AG10803 (cell line): ENCODE measurements at regions not wholly inside any gene's neighbourhood (a gene's known extent, or its start where the extent isn't known, plus 50 kb on each side); places are given as distances from the start of the nearest gene placed in this dataset.

Experiments used
- DNase-seq: peaks from one replicate; pipeline ENCODE4 v3.0.0; 2010; ENCODE audit warnings: low read depth
- H3K4me3 ChIP-seq: 2 replicates; pipeline ENCODE4 v1.5.1; 2011; ENCODE audit warnings: mild to moderate bottlenecking, low read length, control low read depth
- CTCF ChIP-seq: conservative IDR thresholded peaks from 2 replicates; pipeline ENCODE4 v1.5.1; 2011; ENCODE audit warnings: mild to moderate bottlenecking, low read length, control low read depth, inconsistent platforms

GRCh38 chr21:41008351-41008750 lies 159.6 kb upstream of the BACE2 start:
- no peak overlapping the region for H3K4me3 ChIP-seq
- DNase-seq, result no peak
- TF ChIP-seq CTCF, result no peak

- H3K4me3 ChIP-seq, result no peak overlapping the region
- DNase-seq, result no peak
- TF ChIP-seq CTCF, result no peak
These were observed 159.0 kb upstream of the BACE2 start for GRCh38 chr21:41008974-41009373.

GRCh38 chr21:41009398-41010100 lies 158.4 kb upstream of the BACE2 start:
- TF ChIP-seq CTCF, result no peak
- no peak overlapping the region for H3K4me3 ChIP-seq
- no peak for DNase-seq

GRCh38 chr21:41010101-41010435 lies 157.9 kb upstream of the BACE2 start:
- DNase-seq, result no peak

GRCh38 chr21:41011098-41011731 lies 156.7 kb upstream of the BACE2 start:
- no peak for TF ChIP-seq CTCF
- H3K4me3 ChIP-seq, result no peak overlapping the region
- no peak for DNase-seq

More at GRCh38 chr21:41010101-41010435, 157.9 kb upstream of the BACE2 start:
- no peak for TF ChIP-seq CTCF
- no peak overlapping the region for H3K4me3 ChIP-seq

GRCh38 chr21:41011951-41012366 lies 156.0 kb upstream of the BACE2 start:
- TF ChIP-seq CTCF, result no peak
- no peak overlapping the region for H3K4me3 ChIP-seq
- no peak for DNase-seq

- TF ChIP-seq CTCF, result no peak
- no peak for DNase-seq
- H3K4me3 ChIP-seq, result no peak overlapping the region
These were observed 155.5 kb upstream of the BACE2 start for GRCh38 chr21:41012425-41012824.
